NCI-H2081 (cell line): ENCODE measurements at regions not wholly inside any gene's neighbourhood (a gene's known extent, or its start where the extent isn't known, plus 50 kb on each side); places are given as distances from the start of the nearest gene placed in this dataset.

ENCODE experiments used
- DNase-seq, 2 experiments: peaks; one replicate each; lab custom pipeline; 2025; lab: John Stamatoyannopoulos, UW

DNA sequence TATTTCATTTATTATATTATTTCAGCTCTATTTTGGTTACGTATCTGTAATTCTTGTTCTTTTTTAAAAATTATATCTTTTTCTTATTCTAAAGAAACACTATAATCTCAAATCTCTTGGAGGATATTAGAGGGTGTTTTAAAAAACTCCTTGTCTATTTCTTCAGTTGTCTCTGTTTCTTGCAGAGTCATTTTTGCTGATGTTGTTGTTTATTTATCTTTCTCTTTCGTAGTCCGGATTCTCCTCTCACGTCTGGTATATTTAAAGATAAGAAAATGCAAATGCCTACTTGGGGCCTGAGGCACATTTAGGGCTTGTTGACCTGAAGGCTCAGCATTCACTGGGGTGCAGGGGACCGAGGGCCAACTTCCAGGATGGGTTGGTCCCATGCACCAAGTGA, 181.2 kb upstream of the CTBP2 start:
- DNase-seq: no peak

GRCh38 chr10:125340903-125341302, 180.5 kb upstream of the CTBP2 start:
- no peak for DNase-seq

DNA sequence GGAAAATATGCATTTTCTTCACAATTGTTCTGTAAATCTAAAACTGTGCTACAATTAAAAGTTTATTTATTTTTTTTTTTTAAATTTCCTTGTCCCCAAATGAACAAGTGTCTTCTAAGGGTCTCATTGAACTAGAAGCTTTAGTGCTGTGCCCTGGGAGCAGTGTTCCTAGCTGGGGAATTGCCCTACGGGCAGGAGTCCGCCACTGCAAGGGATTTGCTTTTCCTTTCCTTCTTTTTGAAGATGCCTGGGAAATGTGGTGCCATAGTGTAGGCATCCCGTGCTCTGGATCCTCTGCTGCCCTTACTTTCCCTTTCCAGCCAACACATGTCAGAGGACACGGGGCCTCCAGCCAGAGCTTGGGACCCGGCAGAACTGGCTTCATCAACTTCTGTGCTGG, 177.1 kb upstream of the CTBP2 start:
- no peak for DNase-seq

DNA sequence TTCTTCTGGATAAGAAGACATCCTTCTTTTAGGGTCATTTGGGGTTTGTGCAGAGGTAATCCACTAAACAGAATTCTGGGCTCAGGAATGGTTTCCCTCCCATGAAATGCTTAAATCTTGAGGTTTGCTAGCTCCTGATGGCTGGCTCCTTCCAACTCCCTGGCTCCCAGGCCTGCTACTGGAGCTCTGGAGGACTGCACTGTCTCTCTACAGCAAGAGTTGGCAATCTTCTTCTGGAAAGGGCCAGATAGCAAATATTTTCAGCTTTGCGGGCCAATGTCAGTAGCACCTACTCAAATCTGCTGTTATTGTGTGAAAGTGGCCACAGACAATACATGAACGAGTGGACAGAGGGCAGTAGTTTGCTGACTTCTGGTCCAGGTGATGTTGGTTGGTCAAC, 174.2 kb upstream of the CTBP2 start:
- DNase-seq: no peak

DNA sequence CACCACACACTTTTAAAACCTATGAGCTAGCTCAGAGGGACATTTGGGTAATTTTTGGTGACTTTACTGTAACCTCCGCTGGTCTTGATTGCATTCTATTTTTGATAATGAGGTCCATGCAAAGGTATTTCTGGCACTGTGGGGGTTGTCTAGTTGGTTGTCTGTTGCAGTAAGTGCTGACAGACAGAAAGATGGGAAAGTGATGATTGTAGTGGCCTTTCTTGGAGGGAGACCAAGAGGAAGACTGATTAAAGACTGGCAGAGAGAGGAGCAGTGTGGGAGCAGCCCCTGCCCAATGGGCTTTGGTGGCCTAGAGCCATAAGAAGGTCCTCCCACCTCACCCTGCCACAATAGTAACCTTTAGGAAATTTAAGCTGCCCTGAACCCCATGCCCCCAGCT, 173.4 kb upstream of the CTBP2 start:
- DNase-seq: no peak

DNA sequence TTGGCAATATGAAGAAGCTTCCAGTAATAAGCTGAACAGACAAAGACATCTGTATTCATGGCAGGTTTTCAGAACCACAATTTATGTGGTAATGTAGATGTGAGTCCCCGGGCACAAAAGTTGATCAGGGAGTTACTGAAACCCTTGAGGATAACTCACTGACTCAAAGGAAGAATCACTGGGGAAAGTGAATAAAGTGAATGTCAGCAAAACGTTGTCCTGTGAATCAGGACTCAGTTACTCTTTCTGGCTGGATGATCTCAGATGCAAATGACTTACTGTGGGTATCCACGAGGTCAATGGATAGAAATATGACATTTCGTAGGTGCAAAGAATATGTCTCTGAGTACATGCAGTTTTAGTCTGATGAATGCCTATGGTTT, 172.8 kb upstream of the CTBP2 start:
- DNase-seq: no peak

DNA sequence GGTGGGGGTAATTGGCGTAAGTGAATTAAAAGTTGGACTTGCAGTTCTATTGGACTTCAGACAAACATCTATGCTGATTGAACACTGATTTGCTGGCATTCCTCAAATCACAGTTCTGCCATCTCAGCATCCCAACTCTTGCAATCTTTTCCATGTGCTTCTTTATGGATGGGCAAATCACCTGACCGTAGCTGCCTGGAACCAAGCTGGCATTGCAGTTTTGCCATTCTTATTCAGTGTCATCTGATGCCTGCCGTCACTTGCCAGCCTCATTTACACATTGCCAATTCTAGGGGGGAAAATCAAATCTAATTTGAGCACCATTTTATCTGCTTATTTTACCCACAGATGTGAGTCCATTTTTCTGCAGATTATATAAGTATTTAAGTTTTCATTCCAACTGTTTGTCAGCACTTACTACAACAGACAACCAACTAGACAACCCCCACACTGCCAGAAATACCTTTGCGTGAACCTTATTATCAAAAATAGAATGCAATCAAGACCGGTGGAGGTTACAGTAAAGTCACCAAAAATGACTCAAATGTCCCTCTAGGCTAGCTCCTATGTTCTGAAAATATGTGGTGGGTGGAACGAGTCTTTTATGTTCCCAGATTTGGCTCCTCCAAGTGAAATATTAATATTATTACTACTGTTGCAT, 172.3 kb upstream of the CTBP2 start:
- no peak for DNase-seq

DNA sequence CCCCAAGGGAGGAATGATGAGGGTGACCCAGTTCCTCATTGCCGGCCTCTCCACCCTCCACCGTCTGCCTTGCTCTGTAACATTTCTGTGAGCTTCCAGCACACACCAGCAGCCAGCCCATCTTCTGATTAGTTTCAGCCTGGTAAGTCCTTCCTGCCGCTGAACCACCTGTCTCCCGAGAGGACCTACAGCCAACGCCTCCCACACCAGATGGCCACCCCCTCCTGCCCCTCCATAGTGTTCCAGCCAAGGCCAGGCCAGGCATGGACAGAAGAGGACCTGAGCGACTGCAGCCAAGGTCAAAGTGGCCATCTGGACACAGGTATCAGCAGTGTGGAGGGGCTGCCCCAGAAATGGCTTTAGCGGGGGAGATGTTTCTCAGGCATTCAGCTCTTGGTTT, 170.7 kb upstream of the CTBP2 start:
- no peak for DNase-seq

DNA sequence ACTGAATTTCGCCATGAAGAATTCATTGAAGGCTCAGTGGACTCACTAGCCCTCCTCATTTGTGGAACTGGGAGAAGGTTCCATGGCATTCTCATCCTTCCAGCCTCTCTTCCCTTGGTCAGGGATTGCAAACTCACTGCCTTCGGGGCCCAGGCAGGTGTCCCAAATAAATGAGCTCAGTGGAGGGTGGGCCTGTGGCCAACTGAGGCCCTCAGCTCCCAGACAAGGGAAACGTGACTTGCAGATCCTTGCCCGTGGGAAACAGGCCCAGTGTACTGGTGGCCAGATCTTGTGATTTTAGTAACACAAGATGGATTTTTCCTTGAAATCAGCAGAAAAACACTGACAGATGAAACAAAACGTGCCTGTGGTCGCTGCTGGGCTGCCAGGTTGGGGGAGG, 168.7 kb upstream of the CTBP2 start:
- DNase-seq: no peak

- no peak for DNase-seq
Observed at GRCh38 chr10:125325326-125325725, 165.0 kb upstream of the CTBP2 start.

DNA sequence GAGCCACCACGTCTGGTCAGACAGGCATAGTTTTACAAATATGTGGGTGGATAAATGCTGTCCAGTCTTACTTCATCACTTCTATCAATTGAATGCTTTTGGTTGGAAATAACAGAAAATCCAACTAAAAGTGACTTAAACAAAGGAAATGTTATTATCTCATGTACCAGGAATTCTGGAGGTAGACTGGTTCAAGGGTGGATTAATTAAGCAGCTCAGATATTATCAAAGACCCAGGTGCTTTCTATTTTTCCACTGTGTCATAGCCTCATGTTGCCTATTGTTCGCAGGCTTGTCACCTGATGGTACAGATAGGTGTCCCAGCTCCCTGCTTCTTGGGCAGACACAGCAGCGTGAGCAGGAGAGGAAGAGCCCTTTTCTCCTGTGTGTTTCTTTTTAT, 156.1 kb upstream of the CTBP2 start:
- no peak for DNase-seq

DNA sequence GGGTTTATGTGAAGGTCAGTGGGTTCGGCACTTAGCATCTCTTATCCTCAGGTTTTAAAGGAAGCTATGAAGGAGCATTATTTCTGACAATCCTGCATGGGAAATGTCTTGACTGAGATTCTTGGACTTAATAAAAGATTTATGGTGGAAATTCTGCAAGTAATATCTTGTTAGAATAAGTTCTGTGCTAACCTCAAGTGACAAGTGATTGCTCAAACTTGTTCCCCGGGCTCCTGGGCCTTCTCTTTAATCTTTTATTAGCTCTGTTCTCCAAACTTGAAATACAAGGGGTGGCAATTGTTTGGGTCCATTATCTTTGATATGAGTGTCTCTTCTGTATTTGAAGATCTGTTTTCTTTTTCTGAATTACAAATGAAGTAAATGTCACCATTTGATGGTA, 140.6 kb upstream of the CTBP2 start:
- no peak for DNase-seq

- no peak for DNase-seq
Observed at GRCh38 chr10:125299461-125299860, 139.1 kb upstream of the CTBP2 start.

DNA sequence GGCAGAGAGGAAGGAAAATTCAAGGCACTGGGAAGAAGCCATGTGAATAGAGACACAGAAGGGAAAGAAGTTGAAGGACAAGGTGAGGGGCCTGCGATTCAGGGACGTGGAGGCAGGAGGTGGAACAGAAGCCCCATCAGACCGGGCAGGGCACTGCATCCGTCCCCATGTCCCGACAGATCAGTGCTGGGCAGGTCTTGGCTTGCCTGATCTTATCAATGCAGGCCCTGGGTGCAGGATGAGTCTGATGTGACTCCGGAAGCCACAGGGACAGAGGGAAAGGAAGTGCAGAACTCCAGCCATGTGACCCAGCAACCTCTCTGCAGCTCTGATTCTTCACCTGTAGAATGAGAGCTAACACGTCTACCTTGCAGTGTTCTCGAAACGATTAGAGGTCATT, 136.2 kb upstream of the CTBP2 start:
- no peak for DNase-seq

GRCh38 chr10:125294109-125294508, 133.7 kb upstream of the CTBP2 start:
- DNase-seq: peak in 1 of 2 experiments; percentile 4

DNA sequence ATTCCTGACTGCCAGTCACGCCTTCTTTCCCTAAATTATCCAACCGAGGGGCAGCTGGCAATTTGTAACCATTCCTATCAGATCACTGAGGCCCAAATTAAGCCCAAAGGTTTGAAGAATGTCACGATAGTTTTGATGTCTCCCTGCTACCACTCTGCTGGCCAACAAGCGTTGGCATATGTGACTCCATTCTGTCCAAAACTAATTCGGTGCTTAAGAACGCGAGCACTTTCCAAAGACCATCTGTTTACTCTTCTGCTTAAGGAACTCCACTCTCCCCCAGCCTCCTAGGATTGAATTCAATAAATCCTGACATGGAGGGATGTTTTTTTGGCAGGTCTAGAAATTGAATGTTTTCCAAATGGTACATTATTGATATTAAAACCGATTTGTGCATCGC, 131.5 kb upstream of the CTBP2 start:
- no peak for DNase-seq

GRCh38 chr10:125289461-125289860, 129.1 kb upstream of the CTBP2 start:
- DNase-seq: no peak

DNA sequence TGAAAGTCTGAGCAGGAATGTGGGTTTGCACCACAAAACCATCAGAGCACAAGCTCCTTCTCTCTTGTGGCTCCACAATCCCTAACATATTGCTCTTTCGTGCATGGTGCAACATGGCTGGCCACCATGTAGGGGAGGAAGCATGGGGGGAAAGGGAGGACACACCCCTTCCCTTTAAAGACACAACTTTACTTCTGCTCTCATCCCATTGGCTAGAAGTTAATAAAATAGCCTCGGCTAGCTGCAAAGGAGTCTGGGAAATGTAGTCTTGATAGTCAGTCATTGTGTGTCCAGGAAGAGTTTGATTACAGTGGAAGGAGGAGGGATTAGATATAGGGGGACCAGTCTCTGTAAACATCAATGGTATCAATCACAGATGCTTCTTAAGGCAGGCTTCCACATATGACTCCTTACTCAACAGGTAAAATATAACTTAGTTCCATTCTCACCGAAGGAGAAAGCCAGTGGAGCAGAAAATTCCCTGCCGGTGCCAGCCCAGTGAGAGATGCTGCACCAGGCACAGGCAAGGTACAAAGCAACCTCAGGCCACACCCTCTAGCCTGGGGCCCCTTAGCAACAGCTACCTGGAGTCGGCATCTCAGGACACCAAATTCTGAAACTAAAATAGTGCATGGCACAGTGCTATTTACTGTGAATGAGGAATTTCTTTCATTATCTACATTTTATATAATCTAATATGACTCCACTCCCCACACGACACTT, 124.7 kb upstream of the CTBP2 start:
- no peak for DNase-seq

- no peak for DNase-seq
Observed at GRCh38 chr10:125283836-125284614, 123.7 kb upstream of the CTBP2 start.

DNA sequence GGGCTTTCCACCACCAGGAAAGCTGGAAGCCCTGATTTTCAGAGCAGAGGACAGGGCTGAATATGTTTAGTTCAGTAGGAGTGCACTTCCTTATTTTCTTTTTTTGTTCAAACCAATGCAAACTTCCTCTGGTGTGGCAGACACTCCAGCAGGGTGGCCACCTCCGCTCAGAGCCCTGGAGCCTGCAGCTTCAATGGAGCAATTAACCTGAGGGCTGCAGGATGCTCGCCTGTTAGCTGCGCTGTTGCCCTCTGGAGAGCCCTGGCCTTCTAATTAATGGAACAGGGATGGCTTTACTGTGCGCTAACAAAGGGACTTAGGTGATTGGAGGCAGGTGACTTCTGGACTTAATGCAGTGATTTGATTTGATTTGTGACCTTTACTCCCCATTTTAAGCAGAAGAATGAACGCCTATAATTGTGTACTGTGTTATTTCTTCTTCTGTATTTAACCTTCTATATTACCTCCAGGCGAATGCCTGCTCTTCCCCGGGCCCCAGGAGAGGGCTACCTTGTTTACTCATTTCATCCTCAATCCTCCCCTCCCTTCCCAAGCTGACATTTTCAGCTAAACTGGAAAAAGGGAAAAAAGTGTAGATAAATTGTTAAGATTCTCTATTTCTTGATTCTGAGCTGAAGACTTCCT, 123.0 kb upstream of the CTBP2 start:
- DNase-seq: peak in 1 of 2 experiments; percentile 3

GRCh38 chr10:125281091-125281490, 120.7 kb upstream of the CTBP2 start:
- no peak for DNase-seq

DNA sequence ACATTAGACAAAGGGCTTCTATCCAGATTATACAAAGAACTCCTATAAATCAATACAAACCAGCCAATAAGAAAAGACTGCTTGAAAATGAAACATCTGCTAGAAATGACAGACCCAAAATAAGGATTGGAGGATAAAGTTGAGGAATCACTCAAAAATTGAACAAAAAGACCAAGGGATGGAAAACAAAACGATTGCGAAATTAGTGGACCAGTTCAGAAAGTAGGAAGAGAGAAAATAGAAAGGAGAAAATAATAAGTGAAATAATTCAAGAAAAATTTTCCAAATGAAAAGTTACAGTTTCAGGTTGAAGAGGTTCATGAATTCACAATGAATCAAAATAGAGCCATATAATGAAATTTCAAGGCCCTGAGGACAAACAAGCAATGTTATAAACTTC, 115.8 kb upstream of the CTBP2 start:
- no peak for DNase-seq

GRCh38 chr10:125274961-125275360, 114.6 kb upstream of the CTBP2 start:
- no peak for DNase-seq
